ENCODE measurements at regions not wholly inside any gene's neighbourhood (a gene's known extent, or its start where the extent isn't known, plus 50 kb on each side); places are given as distances from the start of the nearest gene placed in this dataset.

- DNase-seq (ENCODE audit: low read depth): no peak
- TF ChIP-seq CTCF (IDR thresholded peaks at IDR 0.05; ENCODE audit: low read length, missing control alignments): no peak
- H3K4me3 ChIP-seq (replicated peaks; ENCODE audit: low read depth, low read length): no peak overlapping the region
These were observed 404.7 kb downstream of the TLE4 start for GRCh38 chr9:79976257-79977073.

GRCh38 chr9:79975621-79976256 lies 404.0 kb downstream of the TLE4 start:
- DNase-seq (ENCODE audit: low read depth): no peak
- TF ChIP-seq CTCF (IDR thresholded peaks at IDR 0.05; ENCODE audit: low read length, missing control alignments): no peak

GRCh38 chr9:79974806-79975422 lies 403.1 kb downstream of the TLE4 start:
- DNase-seq (ENCODE audit: low read depth): no peak
- no peak overlapping the region for H3K4me3 ChIP-seq (replicated peaks; ENCODE audit: low read depth, low read length)
- no peak for TF ChIP-seq CTCF (IDR thresholded peaks at IDR 0.05; ENCODE audit: low read length, missing control alignments)

More at GRCh38 chr9:79975621-79976256, 404.0 kb downstream of the TLE4 start:
- H3K4me3 ChIP-seq (replicated peaks; ENCODE audit: low read depth, low read length): no peak overlapping the region

GRCh38 chr9:79973627-79974026 lies 401.9 kb downstream of the TLE4 start:
- DNase-seq (ENCODE audit: low read depth): no peak
- H3K4me3 ChIP-seq (replicated peaks; ENCODE audit: low read depth, low read length): no peak overlapping the region
- TF ChIP-seq CTCF (IDR thresholded peaks at IDR 0.05; ENCODE audit: low read length, missing control alignments): no peak

- TF ChIP-seq CTCF (IDR thresholded peaks at IDR 0.05; ENCODE audit: low read length, missing control alignments): no peak
- H3K4me3 ChIP-seq (replicated peaks; ENCODE audit: low read depth, low read length): no peak overlapping the region
- no peak for DNase-seq (ENCODE audit: low read depth)
These were observed 398.3 kb downstream of the TLE4 start for GRCh38 chr9:79970146-79970425.

- DNase-seq (ENCODE audit: low read depth): no peak
- no peak for TF ChIP-seq CTCF (IDR thresholded peaks at IDR 0.05; ENCODE audit: low read length, missing control alignments)
- no peak overlapping the region for H3K4me3 ChIP-seq (replicated peaks; ENCODE audit: low read depth, low read length)
These were observed 397.8 kb downstream of the TLE4 start for GRCh38 chr9:79969393-79970145.

Data from fibroblast of pulmonary artery (primary cell).